ENCODE measurements at regions not wholly inside any gene's neighbourhood (a gene's known extent, or its start where the extent isn't known, plus 50 kb on each side); places are given as distances from the start of the nearest gene placed in this dataset.
"Not testable (repeated sequence)": the region's sequence is repeated elsewhere in the genome, so short reads cannot be mapped to it uniquely, and the experiment has no call there.

GRCh38 chr2:118380915-118381653 is 292.8 kb downstream of the INSIG2 start:
- CTCF ChIA-PET, result no interaction called here
- no peak for DNase-seq
- Mint-ChIP-seq H3K27ac (no peak overlapping the region), H3K4me3 (no peak overlapping the region), H3K9me3 (ENCODE audit: low read depth) (no peaks in the 10 kb centered on the region), H3K36me3 (no peaks in the 10 kb centered on the region), H3K27me3 (no peaks in the 10 kb centered on the region), H3K4me1 (no peaks in the 10 kb centered on the region)
- ATAC-seq, result no peak

- Mint-ChIP-seq H3K36me3 (no peaks in the 10 kb centered on the region), H3K4me3 (no peak overlapping the region)
Observed at GRCh38 chr2:118375907-118376485, 287.7 kb downstream of the INSIG2 start.

GRCh38 chr2:118374974-118375755 is 286.9 kb downstream of the INSIG2 start:
- Mint-ChIP-seq H3K9me3 (ENCODE audit: low read depth) (no peaks in the 10 kb centered on the region), H3K27me3 (peaks cover 12% of the 10 kb centered on the region), H3K4me3 (no peak overlapping the region), H3K36me3 (no peaks in the 10 kb centered on the region), H3K27ac (no peak overlapping the region), H3K4me1 (no peaks in the 10 kb centered on the region)
- no peak for ATAC-seq
- CTCF ChIA-PET, result no interaction called here
- DNase-seq, result no peak

More at GRCh38 chr2:118375907-118376485, 287.7 kb downstream of the INSIG2 start:
- H3K4me1 Mint-ChIP-seq, result no peaks in the 10 kb centered on the region
- peaks cover 11% of the 10 kb centered on the region for H3K27me3 Mint-ChIP-seq
- ATAC-seq (no peak), DNase-seq (no peak)
- H3K27ac Mint-ChIP-seq, result no peak overlapping the region
- no peaks in the 10 kb centered on the region for H3K9me3 Mint-ChIP-seq (ENCODE audit: low read depth)
- CTCF ChIA-PET, result no interaction called here

GRCh38 chr2:118372886-118373830 is 284.9 kb downstream of the INSIG2 start:
- Mint-ChIP-seq H3K4me1 (no peaks in the 10 kb centered on the region), H3K27ac (no peak overlapping the region), H3K9me3 (ENCODE audit: low read depth) (no peaks in the 10 kb centered on the region), H3K4me3 (no peak overlapping the region), H3K36me3 (no peaks in the 10 kb centered on the region), H3K27me3 (peaks cover 25% of the 10 kb centered on the region)
- CTCF ChIA-PET, result no interaction called here
- ATAC-seq, result no peak
- DNase-seq, result no peak

- peaks cover 25% of the 10 kb centered on the region for H3K27me3 Mint-ChIP-seq
- CTCF ChIA-PET, result no interaction called here
- H3K4me1 Mint-ChIP-seq, result no peaks in the 10 kb centered on the region
- ATAC-seq, result no peak
- no peak overlapping the region for H3K27ac Mint-ChIP-seq
- H3K36me3 Mint-ChIP-seq, result no peaks in the 10 kb centered on the region
- H3K4me3 Mint-ChIP-seq, result no peak overlapping the region
- no peak for DNase-seq
- no peaks in the 10 kb centered on the region for H3K9me3 Mint-ChIP-seq (ENCODE audit: low read depth)
Observed at GRCh38 chr2:118371515-118371914, 283.2 kb downstream of the INSIG2 start.

- ATAC-seq; H3K4me3 Mint-ChIP-seq; H3K9me3 Mint-ChIP-seq (ENCODE audit: low read depth); DNase-seq; H3K4me1 Mint-ChIP-seq; H3K36me3 Mint-ChIP-seq; CTCF ChIA-PET; H3K27ac Mint-ChIP-seq: not testable (repeated sequence)
- H3K27me3 Mint-ChIP-seq, result peaks cover 22% of the 10 kb centered on the region
Observed at GRCh38 chr2:118369521-118369920, 281.2 kb downstream of the INSIG2 start.

GRCh38 chr2:118363604-118364003 is 275.3 kb downstream of the INSIG2 start:
- CTCF ChIA-PET, result no interaction called here
- ATAC-seq, result no peak
- DNase-seq, result no peak
- H3K27ac Mint-ChIP-seq, result no peak overlapping the region
- H3K4me3 Mint-ChIP-seq, result no peak overlapping the region
- H3K4me1 Mint-ChIP-seq, result no peaks in the 10 kb centered on the region
- H3K9me3 Mint-ChIP-seq (ENCODE audit: low read depth), result no peaks in the 10 kb centered on the region
- no peaks in the 10 kb centered on the region for H3K36me3 Mint-ChIP-seq
- H3K27me3 Mint-ChIP-seq, result peaks cover 8% of the 10 kb centered on the region

- no peak for DNase-seq
- ATAC-seq, result no peak
- H3K4me1 Mint-ChIP-seq, result no peaks in the 10 kb centered on the region
- no peaks in the 10 kb centered on the region for H3K9me3 Mint-ChIP-seq (ENCODE audit: low read depth)
- H3K36me3 Mint-ChIP-seq, result no peaks in the 10 kb centered on the region
- H3K4me3 Mint-ChIP-seq, result no peak overlapping the region
- H3K27me3 Mint-ChIP-seq, result peaks cover 8% of the 10 kb centered on the region
- CTCF ChIA-PET, result no interaction called here
- H3K27ac Mint-ChIP-seq, result no peak overlapping the region
Observed at GRCh38 chr2:118356051-118356450, 267.8 kb downstream of the INSIG2 start.

- H3K9me3 Mint-ChIP-seq (ENCODE audit: low read depth), result no peaks in the 10 kb centered on the region
- CTCF ChIA-PET, result no interaction called here
- H3K4me3 Mint-ChIP-seq, result no peak overlapping the region
- peaks cover 5% of the 10 kb centered on the region for H3K27me3 Mint-ChIP-seq
- no peaks in the 10 kb centered on the region for H3K4me1 Mint-ChIP-seq
- no peaks in the 10 kb centered on the region for H3K36me3 Mint-ChIP-seq
- H3K27ac Mint-ChIP-seq, result no peak overlapping the region
- DNase-seq, result no peak
- ATAC-seq, result no peak
Observed at GRCh38 chr2:118351796-118352195, 263.5 kb downstream of the INSIG2 start.

- H3K36me3 Mint-ChIP-seq, result no peaks in the 10 kb centered on the region
- DNase-seq (no peak), ATAC-seq (no peak)
- H3K4me3 Mint-ChIP-seq, result no peak overlapping the region
- peaks cover 5% of the 10 kb centered on the region for H3K27me3 Mint-ChIP-seq
- H3K27ac Mint-ChIP-seq, result no peak overlapping the region
- no peaks in the 10 kb centered on the region for H3K4me1 Mint-ChIP-seq
- CTCF ChIA-PET, result no interaction called here
- no peaks in the 10 kb centered on the region for H3K9me3 Mint-ChIP-seq (ENCODE audit: low read depth)
Observed at GRCh38 chr2:118350621-118351020, 262.4 kb downstream of the INSIG2 start.

- Mint-ChIP-seq H3K27me3 (peaks cover 8% of the 10 kb centered on the region), H3K36me3 (no peaks in the 10 kb centered on the region), H3K9me3 (ENCODE audit: low read depth) (no peaks in the 10 kb centered on the region), H3K4me3 (no peak overlapping the region), H3K27ac (no peak overlapping the region), H3K4me1 (no peaks in the 10 kb centered on the region)
- CTCF ChIA-PET, result no interaction called here
- ATAC-seq, result no peak
- no peak for DNase-seq
Observed at GRCh38 chr2:118349365-118349764, 261.1 kb downstream of the INSIG2 start.

GRCh38 chr2:118348380-118349034 is 260.2 kb downstream of the INSIG2 start:
- ATAC-seq (no peak), DNase-seq (no peak)
- no peaks in the 10 kb centered on the region for H3K9me3 Mint-ChIP-seq (ENCODE audit: low read depth)
- no peak overlapping the region for H3K4me3 Mint-ChIP-seq
- CTCF ChIA-PET, result no interaction called here
- peaks cover 8% of the 10 kb centered on the region for H3K27me3 Mint-ChIP-seq
- no peaks in the 10 kb centered on the region for H3K36me3 Mint-ChIP-seq
- no peak overlapping the region for H3K27ac Mint-ChIP-seq
- H3K4me1 Mint-ChIP-seq, result no peaks in the 10 kb centered on the region

- CTCF ChIA-PET, result no interaction called here
Observed at GRCh38 chr2:118345465-118345864, 257.2 kb downstream of the INSIG2 start.

More at GRCh38 chr2:118345465-118345864, 257.2 kb downstream of the INSIG2 start:
- DNase-seq, result no peak
- peaks cover 4% of the 10 kb centered on the region for H3K27me3 Mint-ChIP-seq
- no peaks in the 10 kb centered on the region for H3K9me3 Mint-ChIP-seq (ENCODE audit: low read depth)
- H3K36me3 Mint-ChIP-seq, result no peaks in the 10 kb centered on the region
- no peaks in the 10 kb centered on the region for H3K4me1 Mint-ChIP-seq
- no peak overlapping the region for H3K4me3 Mint-ChIP-seq
- no peak for ATAC-seq
- no peak overlapping the region for H3K27ac Mint-ChIP-seq
